ENCODE measurements at regions not wholly inside any gene's neighbourhood (a gene's known extent, or its start where the extent isn't known, plus 50 kb on each side); places are given as distances from the start of the nearest gene placed in this dataset.

DNA sequence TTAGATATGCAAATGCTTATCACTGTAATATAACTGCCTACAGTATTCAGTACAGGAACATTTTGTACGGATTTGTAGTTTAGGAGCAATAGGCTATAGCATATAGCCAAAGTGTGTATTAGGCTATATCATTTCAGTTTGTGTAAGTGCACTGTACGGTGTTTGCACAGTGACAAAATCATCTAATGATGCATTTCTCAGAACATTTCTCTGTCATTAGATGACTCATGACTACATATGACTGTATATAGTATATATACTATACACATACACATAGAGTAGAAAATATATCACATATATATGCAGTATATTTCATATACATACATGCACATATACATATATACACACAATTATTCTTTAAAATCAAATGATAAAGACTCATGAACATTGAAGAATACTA is 158.4 kb downstream of the PTCHD4 start (continued):
- TF ChIP-seq TFAM (CRISPR knock-in tag; conservative IDR thresholded peaks at IDR 0.05) (no peak), RHOXF2B (CRISPR knock-in tag; conservative IDR thresholded peaks at IDR 0.05) (no peak), PCBP1 (IDR thresholded peaks at IDR 0.05; ENCODE audit: low read depth, low read length, poor library complexity, severe bottlenecking) (no peak), RBFOX2 (IDR thresholded peaks at IDR 0.05; ENCODE audit: low read depth, low read length) (no peak), THRAP3 (IDR thresholded peaks at IDR 0.05; ENCODE audit: borderline replicate concordance) (no peak)
- TF ChIP-seq, protein P1, sequence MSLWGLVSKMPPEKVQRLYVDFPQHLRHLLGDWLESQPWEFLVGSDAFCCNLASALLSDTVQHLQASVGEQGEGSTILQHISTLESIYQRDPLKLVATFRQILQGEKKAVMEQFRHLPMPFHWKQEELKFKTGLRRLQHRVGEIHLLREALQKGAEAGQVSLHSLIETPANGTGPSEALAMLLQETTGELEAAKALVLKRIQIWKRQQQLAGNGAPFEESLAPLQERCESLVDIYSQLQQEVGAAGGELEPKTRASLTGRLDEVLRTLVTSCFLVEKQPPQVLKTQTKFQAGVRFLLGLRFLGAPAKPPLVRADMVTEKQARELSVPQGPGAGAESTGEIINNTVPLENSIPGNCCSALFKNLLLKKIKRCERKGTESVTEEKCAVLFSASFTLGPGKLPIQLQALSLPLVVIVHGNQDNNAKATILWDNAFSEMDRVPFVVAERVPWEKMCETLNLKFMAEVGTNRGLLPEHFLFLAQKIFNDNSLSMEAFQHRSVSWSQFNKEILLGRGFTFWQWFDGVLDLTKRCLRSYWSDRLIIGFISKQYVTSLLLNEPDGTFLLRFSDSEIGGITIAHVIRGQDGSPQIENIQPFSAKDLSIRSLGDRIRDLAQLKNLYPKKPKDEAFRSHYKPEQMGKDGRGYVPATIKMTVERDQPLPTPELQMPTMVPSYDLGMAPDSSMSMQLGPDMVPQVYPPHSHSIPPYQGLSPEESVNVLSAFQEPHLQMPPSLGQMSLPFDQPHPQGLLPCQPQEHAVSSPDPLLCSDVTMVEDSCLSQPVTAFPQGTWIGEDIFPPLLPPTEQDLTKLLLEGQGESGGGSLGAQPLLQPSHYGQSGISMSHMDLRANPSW (CRISPR knock-in tag; IDR thresholded peaks at IDR 0.05), result no peak
- TF ChIP-seq, protein P2, sequence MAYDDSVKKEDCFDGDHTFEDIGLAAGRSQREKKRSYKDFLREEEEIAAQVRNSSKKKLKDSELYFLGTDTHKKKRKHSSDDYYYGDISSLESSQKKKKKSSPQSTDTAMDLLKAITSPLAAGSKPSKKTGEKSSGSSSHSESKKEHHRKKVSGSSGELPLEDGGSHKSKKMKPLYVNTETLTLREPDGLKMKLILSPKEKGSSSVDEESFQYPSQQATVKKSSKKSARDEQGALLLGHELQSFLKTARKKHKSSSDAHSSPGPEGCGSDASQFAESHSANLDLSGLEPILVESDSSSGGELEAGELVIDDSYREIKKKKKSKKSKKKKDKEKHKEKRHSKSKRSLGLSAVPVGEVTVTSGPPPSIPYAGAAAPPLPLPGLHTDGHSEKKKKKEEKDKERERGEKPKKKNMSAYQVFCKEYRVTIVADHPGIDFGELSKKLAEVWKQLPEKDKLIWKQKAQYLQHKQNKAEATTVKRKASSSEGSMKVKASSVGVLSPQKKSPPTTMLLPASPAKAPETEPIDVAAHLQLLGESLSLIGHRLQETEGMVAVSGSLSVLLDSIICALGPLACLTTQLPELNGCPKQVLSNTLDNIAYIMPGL (CRISPR knock-in tag; IDR thresholded peaks at IDR 0.05), result no peak

DNA sequence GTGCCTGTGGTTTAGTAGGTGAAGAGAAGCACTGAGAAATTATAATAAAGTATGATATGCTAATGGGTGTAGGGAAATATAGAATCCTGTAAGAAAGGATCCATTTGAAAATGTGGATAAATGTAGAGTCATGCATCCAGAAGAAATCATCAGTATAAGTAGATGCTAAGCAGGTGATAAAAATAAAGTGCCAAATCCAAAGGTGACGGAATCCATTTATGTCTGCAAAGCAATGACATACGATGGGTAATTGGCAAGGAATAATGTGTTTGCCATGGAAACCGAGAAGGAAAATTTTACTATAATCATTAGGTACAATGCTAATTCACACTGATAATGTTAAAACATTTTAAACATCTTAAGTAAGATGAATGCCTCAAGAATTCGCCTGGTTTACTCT is 163.0 kb downstream of the OPN5 start:
- in situ Hi-C loops (cut with MboI) (no loop called here), intact Hi-C loops (cut with micrococcal nuclease) (no loop called here)
- Histone ChIP-seq H3K9ac (ENCODE audit: insufficient read depth in 1 of 2, low read depth in 2 of 2, low read length in 2 of 2) (no peak overlapping the region), H3K9me1 (ENCODE audit: control insufficient read depth, insufficient read depth, low read length) (no peaks in the 10 kb centered on the region), H3K79me2 (ENCODE audit: control insufficient read depth, insufficient read depth, low read length) (no peaks in the 10 kb centered on the region), H3K27ac (ENCODE audit: extremely low read depth, low read depth, low read length) (no peak overlapping the region), H3K36me3 (ENCODE audit: control insufficient read depth, insufficient read depth, low read length) (no peaks in the 10 kb centered on the region), H3K27me3 (ENCODE audit: control insufficient read depth in 2 of 2, insufficient read depth in 2 of 2, low read length in 2 of 2) (no peaks in the 10 kb centered on the region), H4K20me1 (replicated peaks; ENCODE audit: control insufficient read depth, insufficient read depth, low read length) (no peaks in the 10 kb centered on the region), H3K9me3 (replicated peaks; ENCODE audit: control insufficient read depth, insufficient read depth, low read depth, low read length) (no peaks in the 10 kb centered on the region; the same call in 1 of the 2 replicates), H3K4me1 (replicated peaks in 1 of 2; ENCODE audit: control insufficient read depth in 2 of 2, insufficient read depth in 2 of 2, low read length in 2 of 2) (no peaks in the 10 kb centered on the region), H3K4me2 (ENCODE audit: insufficient read depth, low read length) (no peak overlapping the region), H3K4me3 (no peak overlapping the region), H2AFZ (ENCODE audit: low read depth, low read length) (no peak overlapping the region)
- DNase-seq (ENCODE audit: extremely low read depth in 1 of 4, low spot score in 3 of 4), result no peak
- no TSS peak for BruUV-seq (replicated peaks)
- ChIA-PET CTCF (ENCODE audit: low intra/inter-chr PET ratio) (no interaction called here), POLR2A (no interaction called here)
- ATAC-seq, result no peak
- no peak for FAIRE-seq
- WGBS (ENCODE audit: insufficient coverage, low coverage, missing lambda C conversion rate), result under 1% methylated on average over 4 of the region's 4 CpGs
- TF ChIP-seq, protein P3, sequence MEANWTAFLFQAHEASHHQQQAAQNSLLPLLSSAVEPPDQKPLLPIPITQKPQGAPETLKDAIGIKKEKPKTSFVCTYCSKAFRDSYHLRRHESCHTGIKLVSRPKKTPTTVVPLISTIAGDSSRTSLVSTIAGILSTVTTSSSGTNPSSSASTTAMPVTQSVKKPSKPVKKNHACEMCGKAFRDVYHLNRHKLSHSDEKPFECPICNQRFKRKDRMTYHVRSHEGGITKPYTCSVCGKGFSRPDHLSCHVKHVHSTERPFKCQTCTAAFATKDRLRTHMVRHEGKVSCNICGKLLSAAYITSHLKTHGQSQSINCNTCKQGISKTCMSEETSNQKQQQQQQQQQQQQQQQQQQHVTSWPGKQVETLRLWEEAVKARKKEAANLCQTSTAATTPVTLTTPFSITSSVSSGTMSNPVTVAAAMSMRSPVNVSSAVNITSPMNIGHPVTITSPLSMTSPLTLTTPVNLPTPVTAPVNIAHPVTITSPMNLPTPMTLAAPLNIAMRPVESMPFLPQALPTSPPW (CRISPR knock-in tag; IDR thresholded peaks at IDR 0.05), result no peak
- no peak for TF ChIP-seq IRF1 (CRISPR knock-in tag; IDR thresholded peaks at IDR 0.05; ENCODE audit: borderline replicate concordance)
- no peak for TF ChIP-seq SREBF1 (IDR thresholded peaks at IDR 0.05; ENCODE audit: borderline replicate concordance, low read depth, low read length)
- TF ChIP-seq YBX1 (IDR thresholded peaks at IDR 0.05), result no peak
- no peak for TF ChIP-seq TAF15 (IDR thresholded peaks at IDR 0.05; ENCODE audit: low read depth, low read length)
- no peak for TF ChIP-seq ETV5 (CRISPR knock-in tag; IDR thresholded peaks at IDR 0.05; ENCODE audit: low read depth)
